NCI-H82 (cell line): ENCODE measurements at regions not wholly inside any gene's neighbourhood (a gene's known extent, or its start where the extent isn't known, plus 50 kb on each side); places are given as distances from the start of the nearest gene placed in this dataset.

Experiments used
- DNase-seq: peaks from one replicate; lab custom pipeline; 2025; lab: John Stamatoyannopoulos, UW

DNA sequence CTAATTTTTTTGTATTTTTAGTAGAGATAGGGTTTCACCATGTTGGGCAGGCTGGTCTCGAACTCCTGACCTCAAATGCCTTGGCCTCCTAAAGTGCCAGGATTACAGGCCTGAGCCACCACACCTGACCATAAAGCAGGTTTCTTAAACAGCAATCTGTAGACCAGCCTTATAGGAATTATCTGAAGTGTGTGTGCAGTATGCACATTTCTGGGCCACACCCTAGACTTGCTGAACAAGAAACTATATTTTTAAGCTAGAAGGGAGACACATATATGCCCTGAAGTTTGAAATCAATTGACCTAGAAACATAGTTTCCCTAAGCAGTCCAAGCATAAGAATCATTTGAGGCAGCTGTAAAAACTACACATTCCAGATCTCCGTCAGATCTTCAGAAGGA lies 805.7 kb downstream of the TUSC7 start:
- DNase-seq, result no peak

GRCh38 chr3:117518364-117518763 lies 808.8 kb downstream of the TUSC7 start:
- no peak for DNase-seq

GRCh38 chr3:117519776-117520175 lies 810.2 kb downstream of the TUSC7 start:
- no peak for DNase-seq

GRCh38 chr3:117520582-117520981 lies 811.0 kb downstream of the TUSC7 start:
- no peak for DNase-seq

GRCh38 chr3:117523418-117523817 lies 813.8 kb downstream of the TUSC7 start:
- DNase-seq, result no peak

- DNase-seq, result peak; percentile 60
Observed at GRCh38 chr3:117524890-117525289, 815.3 kb downstream of the TUSC7 start.

DNA sequence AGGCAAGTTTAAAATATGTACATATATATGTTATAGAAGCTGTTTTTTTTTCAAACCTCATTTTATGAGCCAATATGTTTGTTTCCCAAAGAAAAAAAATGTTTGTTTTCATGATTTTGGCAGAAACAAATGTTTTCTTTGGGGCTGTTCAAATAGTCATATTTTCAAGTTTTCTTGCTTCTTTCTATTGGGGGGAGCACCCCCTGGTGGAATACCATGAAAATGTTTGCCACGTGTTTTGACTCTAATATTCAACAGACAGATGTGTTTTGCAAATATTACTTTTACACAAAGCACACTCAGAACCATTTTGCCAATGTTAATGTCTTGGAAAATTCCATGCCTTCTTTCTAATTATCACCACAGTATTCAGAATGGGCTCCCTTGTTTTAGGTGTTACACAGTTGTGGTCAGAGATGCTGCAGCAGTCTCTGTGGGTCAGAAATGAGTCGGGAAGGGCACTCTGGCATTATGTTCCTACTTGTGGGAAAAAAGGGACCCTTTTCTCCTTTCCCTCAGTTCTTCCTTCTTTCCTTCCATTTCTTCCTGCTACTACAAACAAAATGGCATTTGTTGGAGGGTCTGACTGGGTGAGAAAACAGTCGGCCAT lies 817.0 kb downstream of the TUSC7 start:
- DNase-seq, result peak; percentile 48

GRCh38 chr3:117527346-117527745 lies 817.8 kb downstream of the TUSC7 start:
- DNase-seq, result no peak

DNA sequence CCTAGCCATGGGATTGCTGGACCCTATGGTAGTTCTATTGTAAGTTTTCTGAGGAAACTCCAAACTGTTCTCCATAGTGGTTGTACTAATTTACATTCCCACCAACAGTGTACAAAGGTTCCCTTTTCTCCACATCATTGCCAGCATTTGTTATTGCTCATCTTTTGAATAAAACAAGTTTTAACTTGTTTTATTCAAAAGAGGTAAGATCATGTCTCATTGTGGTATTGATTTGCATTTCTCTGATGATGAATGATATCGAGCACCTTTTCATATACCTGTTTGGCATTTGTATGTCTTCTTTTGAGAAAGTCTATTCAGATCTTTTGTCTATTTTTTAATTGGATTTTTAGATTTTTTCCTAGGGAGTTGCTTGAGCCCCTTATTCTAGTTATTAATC lies 819.1 kb downstream of the TUSC7 start:
- DNase-seq, result no peak

- no peak for DNase-seq
Observed at GRCh38 chr3:117531078-117531767, 821.6 kb downstream of the TUSC7 start.

DNA sequence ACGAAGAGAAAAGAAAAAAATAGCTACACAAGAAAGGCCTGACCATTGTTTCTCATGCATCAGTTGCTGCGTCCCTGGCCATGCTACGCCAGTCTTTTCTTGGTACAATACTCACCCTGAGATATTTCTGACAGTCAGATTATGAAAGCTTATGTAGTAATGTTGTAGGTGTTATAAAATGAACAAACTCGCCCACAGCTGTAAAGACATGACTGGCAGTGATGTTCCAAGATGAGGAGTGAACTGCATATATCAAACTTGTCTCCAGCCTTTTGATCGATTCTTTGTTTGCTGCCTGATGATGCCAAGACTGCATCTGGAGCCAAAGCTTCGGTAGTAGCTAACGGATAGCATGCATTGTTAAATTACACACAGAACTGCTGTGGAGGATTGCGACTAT lies 822.7 kb downstream of the TUSC7 start:
- DNase-seq, result no peak

DNA sequence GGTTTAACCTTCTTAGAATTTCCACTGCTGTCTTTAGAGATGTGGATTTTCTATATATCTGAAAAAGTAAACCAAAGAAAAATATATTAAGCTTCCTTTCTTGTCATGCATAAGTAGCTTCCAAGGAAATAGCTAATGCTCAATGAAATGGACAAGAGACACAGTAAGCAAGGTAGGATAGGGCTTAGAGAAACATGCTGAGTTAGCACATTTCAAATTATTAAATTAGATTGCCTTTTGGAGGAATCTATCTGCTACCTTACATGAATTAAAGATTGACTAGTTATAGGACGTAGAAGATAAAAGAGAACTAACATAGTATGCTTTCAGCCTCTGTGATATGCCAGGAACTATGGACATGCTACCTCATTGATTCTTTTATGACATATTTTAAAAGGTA lies 824.6 kb downstream of the TUSC7 start:
- DNase-seq, result no peak

- no peak for DNase-seq
Observed at GRCh38 chr3:117536006-117536405, 826.4 kb downstream of the TUSC7 start.

DNA sequence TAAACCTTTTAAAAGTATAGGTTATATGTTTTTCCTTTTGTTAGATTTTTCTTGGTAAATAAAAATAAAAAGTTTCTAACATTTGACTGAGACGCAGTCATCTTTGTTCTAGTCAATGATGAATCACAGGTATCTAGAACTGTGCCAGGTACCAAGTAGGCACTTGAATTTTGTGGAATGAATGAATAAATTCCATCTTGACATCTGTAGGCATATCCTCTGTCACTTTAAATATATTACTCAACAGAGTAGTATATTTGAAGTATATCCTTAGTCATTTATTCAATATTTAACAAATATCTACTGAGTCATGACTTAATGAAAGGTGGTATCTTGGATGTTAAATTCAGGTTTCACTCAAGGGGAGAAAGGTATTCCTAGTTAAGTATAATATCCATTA lies 828.4 kb downstream of the TUSC7 start:
- DNase-seq, result no peak

DNA sequence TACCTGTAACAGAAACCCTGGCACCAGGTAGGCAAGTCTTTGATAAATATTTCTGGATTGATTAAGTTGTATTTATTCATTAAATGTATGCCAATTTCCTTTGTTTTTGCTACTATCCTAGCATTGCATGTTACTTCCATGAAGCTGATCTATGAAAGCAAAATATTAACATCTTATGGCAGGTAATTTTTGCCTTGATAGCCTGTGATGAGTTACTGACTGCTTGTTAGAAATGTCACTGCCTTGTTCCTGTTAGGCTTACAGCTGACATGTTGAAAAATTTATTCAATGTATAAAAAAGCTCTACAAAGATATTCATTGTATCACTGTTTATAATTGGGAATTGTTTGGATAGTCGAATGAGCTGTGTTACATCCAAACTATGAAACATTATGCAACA lies 830.1 kb downstream of the TUSC7 start:
- DNase-seq, result no peak

- no peak for DNase-seq
Observed at GRCh38 chr3:117540597-117540996, 831.0 kb downstream of the TUSC7 start.

DNA sequence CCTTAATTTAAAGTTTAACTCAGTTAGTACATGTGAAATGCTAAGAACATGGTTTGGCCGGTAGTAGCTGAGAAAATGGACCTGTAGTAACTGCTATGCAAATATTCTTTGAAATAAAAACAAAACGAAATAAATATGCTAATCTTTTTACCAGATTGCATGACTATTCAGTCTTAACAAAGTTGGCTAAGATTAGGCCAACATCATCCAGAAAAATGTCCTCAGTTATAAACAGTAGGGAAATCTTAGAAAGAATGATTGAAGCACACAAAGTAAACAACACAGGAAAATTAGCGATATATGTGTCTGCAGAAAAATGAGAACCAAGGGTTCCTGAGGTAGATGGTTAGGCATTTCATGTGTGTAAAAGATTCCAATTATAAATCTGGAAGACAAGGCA lies 832.1 kb downstream of the TUSC7 start:
- DNase-seq, result no peak

GRCh38 chr3:117543521-117543920 lies 833.9 kb downstream of the TUSC7 start:
- DNase-seq, result no peak

DNA sequence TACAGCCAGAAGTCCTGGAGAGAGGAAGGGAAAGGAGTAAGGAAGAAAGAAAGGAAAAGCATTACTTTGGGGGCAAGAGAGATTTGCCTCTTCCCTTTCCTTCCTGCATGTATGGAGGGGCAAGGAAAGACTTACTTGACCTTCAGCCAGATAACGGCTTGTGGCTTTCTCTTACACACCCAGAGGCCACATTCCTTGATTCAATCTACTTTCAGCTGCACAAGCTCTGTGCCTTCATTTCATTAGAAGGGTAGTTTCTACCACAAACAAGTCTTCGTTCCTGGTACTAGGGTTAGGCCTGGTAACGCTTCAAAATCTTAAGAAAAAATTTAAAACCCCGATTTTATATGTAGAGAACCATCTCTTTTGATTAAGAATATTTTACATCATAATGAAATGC lies 835.9 kb downstream of the TUSC7 start:
- no peak for DNase-seq

GRCh38 chr3:117547956-117548550 lies 838.5 kb downstream of the TUSC7 start:
- no peak for DNase-seq

- no peak for DNase-seq
Observed at GRCh38 chr3:117548600-117548999, 839.0 kb downstream of the TUSC7 start.

DNA sequence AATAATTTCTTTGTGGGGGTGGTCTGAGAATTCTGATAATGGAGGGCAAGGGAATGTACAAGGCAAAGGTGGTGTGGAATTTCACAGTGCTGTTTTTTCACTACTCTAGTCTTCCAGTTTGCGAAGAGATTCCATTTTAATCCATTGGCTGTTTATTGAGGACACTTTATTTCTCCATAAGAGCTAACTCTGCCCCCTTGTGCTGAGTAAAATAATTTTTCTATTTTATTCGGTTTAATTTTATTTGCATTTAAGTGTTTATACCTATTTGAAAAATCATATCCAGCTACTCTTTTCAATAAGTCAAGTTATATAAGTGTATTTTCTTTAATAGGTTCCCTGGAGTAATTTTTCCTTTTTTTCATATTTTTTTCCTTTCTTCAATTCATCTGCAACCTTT lies 840.1 kb downstream of the TUSC7 start:
- no peak for DNase-seq

GRCh38 chr3:117550766-117551165 lies 841.2 kb downstream of the TUSC7 start:
- no peak for DNase-seq

GRCh38 chr3:117553461-117553860 lies 843.9 kb downstream of the TUSC7 start:
- no peak for DNase-seq
